SK-MEL-5 (cell line): ENCODE measurements at regions not wholly inside any gene's neighbourhood (a gene's known extent, or its start where the extent isn't known, plus 50 kb on each side); places are given as distances from the start of the nearest gene placed in this dataset.

Source experiments
- DNase-seq: peaks from one replicate; pipeline ENCODE4 v3.0.0-alpha.2; 2016; ENCODE audit warnings: low read depth, low spot score
- in situ Hi-C: cut with HindIII; loops from 2 replicates; pipeline ENCODE4 v1.10.0; 2016; ENCODE audit warnings: low sequenced_read_pairs, high pct_unique_total_duplicates, low pct_unique_long_range_greater_than_20kb

- no peak for DNase-seq
- in situ Hi-C loops = no loop called here
Observed at GRCh38 chr7:36015733-36016132, 137.3 kb upstream of the EEPD1 start.

GRCh38 chr7:36016648-36017047, 136.4 kb upstream of the EEPD1 start:
- no peak for DNase-seq
- in situ Hi-C loops = no loop called here

GRCh38 chr7:36017111-36017510, 135.9 kb upstream of the EEPD1 start:
- no peak for DNase-seq
- in situ Hi-C loops = no loop called here

- DNase-seq = no peak
- in situ Hi-C loops = no loop called here
Observed at GRCh38 chr7:36018816-36019484, 134.1 kb upstream of the EEPD1 start.

GRCh38 chr7:36019538-36019937, 133.5 kb upstream of the EEPD1 start:
- DNase-seq = no peak
- in situ Hi-C loops = no loop called here

GRCh38 chr7:36019980-36020379, 133.1 kb upstream of the EEPD1 start:
- no peak for DNase-seq
- in situ Hi-C loops = no loop called here

- in situ Hi-C loops = no loop called here
- peak; percentile 56 for DNase-seq
Observed at GRCh38 chr7:36021367-36021766, 131.7 kb upstream of the EEPD1 start.

GRCh38 chr7:36021917-36022550, 131.0 kb upstream of the EEPD1 start:
- DNase-seq = no peak
- in situ Hi-C loops = no loop called here

- no peak for DNase-seq
- in situ Hi-C loops = no loop called here
Observed at GRCh38 chr7:36023033-36023560, 130.0 kb upstream of the EEPD1 start.

- DNase-seq = no peak
- in situ Hi-C loops = no loop called here
Observed at GRCh38 chr7:36025190-36025589, 127.9 kb upstream of the EEPD1 start.

- in situ Hi-C loops = no loop called here
- no peak for DNase-seq
Observed at GRCh38 chr7:36029311-36029710, 123.7 kb upstream of the EEPD1 start.

- in situ Hi-C loops = no loop called here
- DNase-seq = no peak
Observed at GRCh38 chr7:36029853-36030515, 123.1 kb upstream of the EEPD1 start.

- DNase-seq = no peak
- in situ Hi-C loops = no loop called here
Observed at GRCh38 chr7:36032361-36032818, 120.7 kb upstream of the EEPD1 start.

GRCh38 chr7:36034020-36034419, 119.0 kb upstream of the EEPD1 start:
- no peak for DNase-seq
- in situ Hi-C loops = no loop called here

GRCh38 chr7:36035186-36035585, 117.9 kb upstream of the EEPD1 start:
- in situ Hi-C loops = no loop called here

GRCh38 chr7:36036590-36036989, 116.5 kb upstream of the EEPD1 start:
- DNase-seq = no peak
- in situ Hi-C loops = no loop called here

More at GRCh38 chr7:36035186-36035585, 117.9 kb upstream of the EEPD1 start:
- no peak for DNase-seq

GRCh38 chr7:36037121-36037662, 115.9 kb upstream of the EEPD1 start:
- in situ Hi-C loops = no loop called here
- DNase-seq = peak; percentile 87

- in situ Hi-C loops = no loop called here
- DNase-seq = no peak
Observed at GRCh38 chr7:36038063-36038721, 114.9 kb upstream of the EEPD1 start.
